RCC 7860 (cell line): ENCODE measurements at regions not wholly inside any gene's neighbourhood (a gene's known extent, or its start where the extent isn't known, plus 50 kb on each side); places are given as distances from the start of the nearest gene placed in this dataset.

Experiments
- DNase-seq: peaks from one replicate; pipeline ENCODE4 v3.0.0-alpha.2; 2015; ENCODE audit warnings: low spot score
- FAIRE-seq: peaks from 2 replicates; lab custom pipeline; 2012; peaks lifted over from hg19 to GRCh38; lab: Jason Lieb, UNC

DNA sequence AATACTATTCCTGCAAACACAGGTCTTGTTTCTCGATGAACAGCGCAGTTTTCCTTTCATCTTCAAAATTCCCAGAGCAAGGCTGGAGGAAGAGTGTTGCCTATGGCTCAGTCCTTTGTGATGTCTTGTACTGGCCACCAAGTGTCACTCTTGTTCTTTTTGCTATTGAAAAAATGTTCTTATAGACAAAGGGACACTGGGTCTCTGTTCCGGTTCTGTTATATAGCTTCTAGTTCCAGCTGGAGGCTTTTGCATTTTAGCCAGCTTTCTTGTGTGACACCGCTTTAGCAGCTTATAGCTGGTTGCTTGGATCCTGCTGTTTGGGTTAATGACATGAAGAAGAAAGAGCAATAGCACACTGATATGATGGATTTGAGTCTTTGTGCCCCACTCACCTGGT, 343.7 kb upstream of the KCNN2 start:
- DNase-seq (no peak), FAIRE-seq (no peak)

DNA sequence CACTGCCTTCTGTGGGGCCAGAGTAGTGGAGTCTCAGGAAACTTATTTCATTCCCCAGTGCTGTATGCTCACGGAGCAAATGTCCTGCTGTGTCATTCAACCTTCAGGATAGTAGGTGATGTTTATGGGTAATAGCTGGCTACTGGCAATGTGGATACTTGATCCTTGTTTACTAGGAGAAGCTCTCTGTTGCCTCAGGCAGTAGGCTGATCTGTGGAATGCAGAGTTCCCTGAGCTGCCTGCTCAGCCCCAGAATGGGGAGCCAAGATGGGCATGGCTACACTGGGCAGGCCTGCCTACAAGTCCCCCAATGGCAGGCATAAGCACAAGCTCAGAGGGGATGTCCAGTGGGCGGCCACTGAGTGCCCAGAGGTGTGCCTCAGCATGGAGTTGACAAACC, 323.1 kb upstream of the KCNN2 start:
- FAIRE-seq (no peak), DNase-seq (no peak)

DNA sequence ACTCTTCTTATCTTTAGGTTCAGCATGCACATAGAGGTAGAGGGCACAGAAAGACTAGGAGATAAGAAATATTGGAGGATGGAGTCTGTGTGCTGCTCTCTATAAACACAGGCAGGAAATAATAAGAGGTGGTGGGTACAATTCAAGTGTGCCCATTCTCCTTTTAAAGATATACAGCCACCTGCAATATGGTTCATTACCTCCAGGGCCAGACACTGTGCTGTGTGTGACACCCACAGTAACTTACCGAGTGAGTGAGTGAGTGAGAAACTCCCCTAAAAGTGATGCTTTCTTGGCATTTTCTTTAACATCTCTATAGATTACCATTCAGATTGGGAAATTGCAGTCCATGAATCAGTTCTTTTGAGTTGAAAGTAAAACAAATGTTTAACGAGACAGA, 311.8 kb upstream of the KCNN2 start:
- no peak for FAIRE-seq
- no peak for DNase-seq

DNA sequence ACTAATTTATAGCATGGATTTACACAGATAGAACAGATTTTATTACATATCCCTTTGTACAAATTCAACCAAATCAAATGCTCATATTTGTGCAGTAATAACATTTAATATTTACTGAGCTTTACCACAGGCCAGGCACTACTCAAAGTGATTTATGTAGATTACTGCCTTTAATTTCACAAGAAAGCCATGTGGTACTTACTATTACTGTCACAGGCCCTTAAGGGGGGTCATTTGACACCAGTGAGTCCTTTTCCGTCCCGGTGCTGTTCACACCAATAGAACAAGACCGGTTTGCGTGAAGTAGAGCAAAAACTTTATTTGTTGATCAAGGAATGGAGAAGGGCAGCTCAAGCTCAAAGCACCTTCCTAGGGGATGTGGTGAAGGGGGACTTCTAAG, 308.5 kb upstream of the KCNN2 start:
- DNase-seq (no peak), FAIRE-seq (no peak)

DNA sequence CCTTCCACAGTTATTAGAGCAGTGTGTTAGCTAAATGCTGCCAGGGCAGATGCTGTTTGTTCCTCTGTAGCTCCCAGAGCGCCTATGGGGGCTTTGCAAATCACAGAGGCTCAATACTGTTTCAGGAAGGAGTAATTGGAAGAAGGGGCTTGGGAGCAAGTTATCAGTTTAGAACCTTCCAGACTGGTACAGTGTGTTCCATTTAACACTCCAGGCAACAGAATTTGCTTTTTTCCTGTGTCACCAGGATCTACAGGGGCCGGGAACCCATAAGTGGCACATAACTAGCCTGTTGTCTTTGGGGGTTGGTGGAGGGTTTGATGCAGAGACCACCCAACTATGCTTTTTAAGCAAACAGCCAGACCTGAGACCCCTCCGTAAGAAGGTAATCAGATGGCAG, 307.3 kb upstream of the KCNN2 start:
- DNase-seq (no peak), FAIRE-seq (no peak)

DNA sequence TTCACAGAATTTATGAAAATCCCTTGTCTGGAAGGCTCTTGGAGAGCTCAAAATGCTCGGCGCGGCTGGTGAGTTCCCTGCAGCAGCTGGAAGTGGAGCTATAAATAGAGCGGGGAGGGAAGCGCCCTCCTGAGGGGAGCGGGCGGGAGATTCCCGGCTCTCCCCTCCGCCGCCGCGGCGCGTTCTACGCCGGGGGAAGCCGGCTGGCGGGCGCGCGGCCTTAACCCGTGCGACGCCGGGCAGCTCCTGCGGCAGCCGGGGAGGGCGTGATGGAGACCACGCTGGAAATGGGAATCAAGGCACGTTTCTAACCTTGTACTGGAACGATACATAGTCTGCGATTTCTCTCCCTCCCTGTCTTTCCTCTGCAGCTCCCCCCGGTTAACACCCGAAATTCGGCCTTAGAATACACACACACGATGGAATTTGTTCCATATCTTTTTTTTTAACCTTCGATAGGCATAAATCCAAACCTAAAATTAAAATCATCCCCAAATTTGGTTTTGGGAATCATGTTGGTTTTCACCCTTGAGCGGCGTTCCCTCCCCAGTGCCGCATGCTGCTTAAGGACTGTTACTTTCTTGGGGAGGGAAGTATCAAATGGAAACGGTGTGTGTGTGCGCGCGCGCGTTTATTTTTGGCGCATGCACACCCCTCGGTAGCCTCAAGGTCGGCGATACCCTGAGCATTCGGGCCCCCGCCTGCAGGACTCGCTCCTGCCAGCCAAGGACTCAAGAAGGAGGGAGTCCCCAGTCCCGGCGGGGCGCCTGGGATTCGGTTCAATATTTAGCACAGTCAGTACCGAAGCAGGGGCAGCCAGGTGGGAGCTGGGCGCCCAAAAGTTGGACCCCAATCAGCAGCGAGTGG, 306.3 kb upstream of the KCNN2 start:
- no peak for DNase-seq
- no peak for FAIRE-seq

DNA sequence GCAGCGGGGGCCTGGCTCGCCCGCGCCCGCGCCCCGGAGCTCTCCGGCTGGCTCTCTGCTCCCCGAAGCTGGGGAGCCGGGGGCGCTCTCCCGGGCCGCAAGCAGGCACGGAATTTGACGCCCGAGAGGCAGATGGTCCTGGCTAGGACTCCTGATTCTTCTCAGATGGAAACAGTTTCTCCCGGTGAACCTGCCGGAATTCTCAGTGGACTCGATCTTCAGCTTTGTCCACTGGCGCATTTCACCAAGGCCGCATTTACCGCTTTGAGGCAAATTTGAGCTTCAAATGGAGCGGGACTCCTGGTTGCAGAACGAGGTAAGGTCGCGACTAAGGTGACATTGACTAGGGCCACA, 305.7 kb upstream of the KCNN2 start:
- FAIRE-seq = no peak
- DNase-seq = no peak

DNA sequence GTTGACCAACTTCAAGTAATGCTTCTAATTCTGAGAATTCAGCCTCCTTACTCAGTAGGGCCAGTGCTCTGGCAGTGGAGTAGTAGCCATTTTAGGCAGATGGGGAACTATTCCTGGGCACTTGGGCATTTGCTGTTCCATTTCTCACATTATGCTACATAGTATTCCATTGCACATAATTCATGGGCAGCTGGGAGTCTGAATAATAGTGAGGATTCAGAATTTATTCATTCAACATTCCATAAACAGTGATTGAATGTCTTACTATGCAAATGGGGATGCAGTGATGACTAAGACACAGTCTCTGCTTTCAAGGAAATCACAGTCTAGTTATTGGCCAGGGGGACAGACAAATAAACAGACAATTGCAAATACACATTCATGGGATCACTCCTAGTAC, 301.0 kb upstream of the KCNN2 start:
- no peak for DNase-seq
- FAIRE-seq = no peak

DNA sequence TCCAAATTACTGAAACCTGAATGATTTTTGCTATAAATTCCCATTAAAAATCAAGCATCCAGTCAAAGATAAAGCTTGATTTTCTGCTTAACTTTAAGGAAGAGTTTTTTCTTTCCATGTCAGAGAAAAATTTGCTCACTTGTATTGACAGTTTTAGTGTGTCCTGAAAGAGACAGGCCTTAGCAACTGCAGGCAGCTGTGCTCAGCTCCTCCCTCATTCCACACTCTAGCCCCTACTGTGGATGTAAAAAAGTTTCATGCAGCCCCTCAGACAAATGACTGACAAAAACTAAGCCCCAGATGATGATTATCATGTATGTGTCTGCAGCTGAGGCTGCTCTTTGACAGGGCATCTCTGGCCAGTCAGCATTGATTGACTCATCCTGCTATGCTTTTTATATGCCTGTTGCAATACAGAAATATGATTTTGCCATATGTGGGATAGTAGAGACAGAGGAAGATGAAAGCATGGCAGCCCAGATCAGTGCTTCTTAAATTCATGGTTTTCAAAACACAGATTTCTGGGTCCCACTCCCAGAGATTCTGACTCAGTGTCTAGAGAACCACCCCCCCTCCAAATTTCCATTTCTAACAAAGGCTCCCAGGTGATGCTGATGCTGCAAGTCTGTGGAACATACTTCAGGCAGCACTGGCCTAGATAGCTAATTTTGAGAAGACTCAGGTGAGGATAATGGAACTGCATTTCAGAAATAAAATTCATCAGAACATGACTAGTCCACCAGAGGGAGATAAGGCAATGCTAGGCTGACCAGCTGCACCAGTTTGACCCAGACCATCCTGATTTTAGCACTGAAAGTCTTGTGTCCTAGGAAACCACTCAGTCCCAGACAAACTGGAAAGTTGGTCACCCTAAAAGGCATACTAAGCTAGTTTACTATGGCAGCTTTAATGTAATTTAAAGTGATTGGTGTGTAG, 298.7 kb upstream of the KCNN2 start:
- FAIRE-seq (no peak), DNase-seq (no peak)

DNA sequence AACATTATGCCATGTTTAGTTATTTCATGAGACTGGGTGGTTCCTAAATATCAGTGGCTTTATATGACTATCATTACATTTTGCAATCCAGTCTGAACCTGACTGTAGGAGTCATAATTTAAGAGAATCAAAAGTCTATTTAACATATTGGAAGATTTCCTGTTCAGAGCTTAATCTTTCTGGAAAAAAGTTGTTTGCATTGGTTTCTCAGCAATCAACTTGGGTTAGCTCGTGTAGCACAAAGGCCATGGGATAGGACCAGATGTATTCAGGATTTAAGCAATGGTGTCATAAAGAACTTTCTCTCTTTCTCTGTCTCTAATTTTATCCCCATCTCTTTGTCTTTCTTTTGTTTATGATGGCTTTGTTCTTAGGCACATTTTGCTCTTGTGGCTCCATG, 296.0 kb upstream of the KCNN2 start:
- no peak for DNase-seq
- no peak for FAIRE-seq

DNA sequence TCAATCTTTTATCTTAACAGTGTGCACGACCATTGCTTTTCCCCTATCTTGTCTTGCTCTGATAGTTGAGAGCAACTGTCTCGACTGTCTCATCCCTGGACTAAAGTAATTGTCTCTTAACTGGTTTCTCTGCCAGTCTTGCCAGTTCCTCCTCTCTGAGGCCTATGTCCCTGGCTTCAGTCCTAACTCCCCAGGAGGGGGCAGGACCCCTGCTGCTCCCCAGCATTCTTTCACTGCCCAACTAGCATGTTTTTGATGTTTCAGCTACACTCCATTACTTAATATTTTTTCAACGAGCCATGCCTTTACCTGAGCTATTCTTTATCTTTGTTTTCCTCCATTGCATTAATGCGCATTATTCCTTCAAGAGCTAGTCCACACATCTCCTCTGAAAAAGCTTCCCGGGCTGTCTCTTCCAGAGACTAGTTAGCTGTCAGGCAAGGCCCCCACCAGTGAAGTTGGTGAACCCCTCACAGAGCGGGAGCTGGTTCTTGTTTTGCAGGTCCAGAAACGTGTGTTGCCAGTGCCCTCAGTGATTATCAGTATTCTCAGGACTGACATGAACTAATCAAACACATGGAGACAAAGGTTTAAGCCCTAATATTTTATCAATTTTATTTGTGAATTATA, 291.7 kb upstream of the KCNN2 start:
- DNase-seq (no peak), FAIRE-seq (no peak)

DNA sequence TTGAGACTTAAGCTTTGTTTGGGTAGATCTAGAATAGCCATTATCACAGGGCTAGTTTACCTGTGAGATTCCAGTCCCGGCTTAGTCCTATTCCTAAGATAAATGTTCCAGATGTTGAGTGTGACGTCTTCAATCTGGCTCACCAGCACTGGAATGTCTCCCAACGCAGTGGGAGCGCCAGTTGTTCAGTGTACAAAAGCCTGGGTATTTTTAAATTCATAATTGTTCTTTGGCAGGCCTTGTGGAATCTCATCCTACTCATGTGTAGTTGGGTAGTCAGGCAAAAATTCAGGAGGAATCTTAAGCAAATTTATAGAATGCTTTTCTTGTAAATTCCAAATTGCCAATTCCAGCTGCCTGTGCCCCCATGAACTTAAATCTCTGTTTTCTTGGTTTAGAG, 272.6 kb upstream of the KCNN2 start:
- no peak for FAIRE-seq
- DNase-seq = no peak

DNA sequence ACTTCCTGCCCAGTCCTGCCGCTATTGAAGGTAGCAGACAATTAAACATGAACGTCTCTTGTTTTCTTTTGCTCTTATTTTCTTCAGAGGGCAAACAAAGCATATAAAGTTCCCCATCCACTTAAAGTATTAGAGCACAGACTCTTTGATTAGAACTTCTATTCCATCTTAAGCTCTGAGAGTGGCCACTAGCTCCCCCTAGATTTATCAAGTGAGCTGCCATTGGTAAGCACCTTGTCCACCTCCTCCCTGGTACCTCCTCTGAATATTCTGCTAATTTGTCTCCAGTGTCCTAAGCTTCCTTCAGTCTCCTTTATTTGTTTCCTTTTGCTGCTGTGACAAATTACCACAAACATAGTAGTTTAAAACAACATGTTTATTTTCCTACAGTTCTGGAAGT, 264.3 kb upstream of the KCNN2 start:
- FAIRE-seq (no peak), DNase-seq (no peak)

DNA sequence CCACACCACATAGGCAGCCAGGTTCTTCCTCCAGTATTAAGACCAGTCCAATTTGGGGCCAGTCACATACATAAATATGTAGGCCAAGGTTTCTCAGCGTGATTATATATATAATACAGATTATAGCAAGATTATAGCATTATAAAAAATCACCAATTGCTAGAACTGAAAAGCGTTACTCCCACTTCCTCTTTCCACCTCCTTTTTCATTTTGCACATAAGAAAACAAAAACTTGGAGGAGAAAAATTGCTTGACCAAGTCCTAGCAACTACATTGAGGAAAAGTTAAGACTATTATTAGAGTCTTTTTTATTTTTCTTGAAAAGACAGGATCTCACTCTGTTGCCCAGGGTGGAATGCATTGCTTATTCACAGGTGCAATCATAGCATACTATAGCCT, 262.7 kb upstream of the KCNN2 start:
- no peak for FAIRE-seq
- DNase-seq = no peak

DNA sequence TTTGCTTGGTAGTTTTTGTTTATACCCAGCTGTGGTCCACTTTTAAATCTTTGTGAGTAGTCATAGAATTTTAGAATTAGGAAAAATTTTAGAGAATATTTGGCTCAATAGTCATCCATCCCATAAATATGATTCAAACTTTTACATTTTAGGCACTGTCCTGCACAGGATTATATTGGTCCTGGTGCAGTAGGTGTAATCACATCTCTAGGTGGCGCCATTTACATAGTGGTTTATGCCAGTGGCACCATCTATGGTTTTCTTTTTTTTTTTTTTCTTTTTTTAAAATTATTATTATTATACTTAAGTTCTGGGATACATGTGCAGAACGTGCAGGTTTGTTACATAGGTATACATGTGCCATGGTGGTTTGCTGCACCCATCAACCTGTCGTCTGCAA, 260.7 kb upstream of the KCNN2 start:
- FAIRE-seq = no peak
- no peak for DNase-seq

DNA sequence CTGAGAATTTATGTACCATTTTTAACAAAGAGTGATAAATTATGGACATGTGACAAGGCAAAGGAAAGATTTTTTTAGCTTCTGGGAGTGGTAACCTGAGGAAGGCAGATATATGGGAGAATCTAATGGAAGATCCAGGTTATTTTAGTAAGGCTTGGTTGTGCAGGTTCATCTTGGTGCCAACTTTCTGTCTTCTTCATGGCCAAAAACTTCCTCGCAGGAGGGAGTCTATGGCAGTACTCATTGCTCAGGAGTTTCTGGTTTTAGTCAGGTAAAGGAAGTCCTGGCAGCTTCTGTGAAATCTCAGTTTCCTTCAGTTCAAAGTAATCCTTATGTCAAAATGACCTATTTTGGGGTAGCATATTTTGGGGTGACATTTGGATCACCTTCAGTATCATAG, 248.3 kb upstream of the KCNN2 start:
- no peak for DNase-seq
- no peak for FAIRE-seq

DNA sequence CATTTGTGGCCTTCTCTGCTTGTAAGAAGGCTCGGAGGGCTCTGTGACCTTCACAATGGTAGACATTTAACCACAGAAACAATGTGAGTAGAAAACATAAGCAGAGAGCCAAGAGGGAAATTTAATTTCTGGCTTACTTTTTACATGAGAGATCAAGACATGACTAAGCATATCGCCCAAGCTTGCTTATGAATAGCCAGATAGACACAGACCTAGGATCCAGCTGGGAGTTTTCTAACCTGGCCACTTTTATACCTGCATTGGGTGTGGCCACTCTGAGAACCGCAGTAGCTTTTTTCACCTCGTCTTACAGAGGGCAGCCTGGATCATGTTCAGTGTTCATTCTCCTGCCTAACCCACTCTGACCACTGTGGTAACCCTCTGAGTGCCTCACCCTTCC, 244.9 kb upstream of the KCNN2 start:
- FAIRE-seq = no peak

DNA sequence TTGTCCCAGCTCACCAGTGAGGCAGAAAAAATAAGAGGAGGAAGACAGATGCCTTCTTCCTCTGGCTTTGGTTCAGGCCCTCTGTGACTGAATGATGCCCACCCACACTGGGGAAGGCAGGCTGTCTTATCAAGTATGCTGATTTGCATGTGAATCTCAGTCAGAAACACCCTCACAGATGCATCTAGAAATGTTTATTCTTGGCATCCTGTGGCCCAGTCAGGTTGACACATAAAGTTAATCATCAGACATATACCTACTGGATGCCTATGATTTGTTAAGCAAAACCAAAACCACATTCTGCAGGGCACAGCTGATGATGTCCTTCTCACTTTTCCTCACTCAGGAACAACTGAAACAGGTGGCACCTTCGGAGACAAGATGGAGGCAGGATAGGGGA, 243.4 kb upstream of the KCNN2 start:
- DNase-seq (no peak), FAIRE-seq (no peak)

More for the DNA sequence above, 244.9 kb upstream of the KCNN2 start:
- no peak for DNase-seq

DNA sequence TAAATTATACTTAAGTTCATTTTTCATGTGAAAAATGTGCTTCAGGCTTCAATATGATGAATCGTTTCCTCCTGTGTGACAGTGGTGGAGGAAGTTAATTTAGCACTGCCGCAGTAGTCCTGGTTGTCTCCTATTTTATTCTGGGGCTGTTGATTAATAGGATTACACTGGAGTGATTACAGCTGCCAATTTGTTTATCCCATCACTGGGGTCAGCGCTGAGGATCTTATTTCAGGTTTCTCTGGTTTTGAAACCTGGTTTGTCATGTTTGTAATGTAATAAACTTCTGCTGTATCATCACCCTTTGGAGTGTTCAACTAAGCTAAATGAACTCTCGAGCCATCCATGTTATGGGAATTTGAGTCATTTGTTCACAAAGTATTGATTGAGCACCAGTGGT, 241.7 kb upstream of the KCNN2 start:
- DNase-seq (no peak), FAIRE-seq (no peak)

DNA sequence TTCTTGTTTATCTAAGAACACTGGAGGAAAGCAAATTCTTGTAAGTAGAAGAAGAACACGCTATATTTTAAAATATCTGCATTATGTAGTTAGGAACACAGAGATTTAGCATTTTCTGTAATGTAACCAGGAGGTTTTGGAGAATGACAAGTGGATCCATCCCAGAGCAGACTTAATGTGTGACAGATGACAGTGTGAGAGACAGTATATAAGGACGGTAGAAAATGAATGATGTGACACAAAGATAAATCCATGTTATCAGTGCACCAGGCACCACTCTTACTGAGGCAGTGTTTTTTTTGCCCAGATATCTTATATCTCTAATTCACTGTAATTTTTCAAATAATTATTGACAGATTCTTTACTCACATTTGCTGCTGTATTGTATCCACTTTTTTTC, 239.0 kb upstream of the KCNN2 start:
- DNase-seq (no peak), FAIRE-seq (no peak)

DNA sequence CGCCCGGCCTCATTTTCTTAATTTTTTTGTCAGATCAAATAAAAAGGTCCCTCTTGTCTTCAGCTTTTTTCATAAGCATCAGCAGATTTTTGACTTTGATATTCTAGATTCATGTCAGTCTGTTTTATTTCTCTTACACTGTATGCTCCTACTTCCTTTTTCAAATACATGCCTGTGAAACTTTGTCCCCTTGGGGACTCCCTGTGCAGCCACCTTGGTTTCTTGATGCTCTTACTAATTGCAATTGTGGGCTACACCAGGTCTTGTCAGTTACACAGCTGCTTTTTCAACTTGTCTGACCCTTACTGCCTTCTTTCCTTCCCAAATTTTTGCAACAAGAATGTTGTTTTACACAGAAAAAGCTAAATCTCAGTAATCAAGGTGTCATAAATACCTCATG, 238.2 kb upstream of the KCNN2 start:
- FAIRE-seq = no peak

DNA sequence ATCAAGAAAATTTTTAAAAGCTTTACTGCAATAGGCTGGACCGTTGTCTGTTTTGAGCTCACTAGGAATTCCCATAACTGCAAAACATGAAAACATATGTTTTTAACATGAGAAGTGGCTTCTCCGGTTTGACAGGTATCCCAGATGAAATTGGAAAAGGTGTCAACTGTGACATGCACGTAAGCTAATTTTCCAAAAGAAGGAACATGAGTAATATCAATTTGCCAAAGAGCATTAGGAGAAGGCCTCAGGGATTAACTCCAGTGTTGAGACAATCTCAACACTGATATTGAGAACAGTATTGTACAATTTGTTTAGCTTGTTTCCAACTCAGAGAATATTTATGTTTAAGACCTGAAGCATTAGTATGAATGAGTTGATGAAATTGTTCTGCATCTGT, 215.5 kb upstream of the KCNN2 start:
- no peak for FAIRE-seq
- no peak for DNase-seq

More for the DNA sequence above, 238.2 kb upstream of the KCNN2 start:
- no peak for DNase-seq
